Stimulated activated CD4-positive, alpha-beta T cell treated with anti-CD3 and anti-CD28 coated beads, Interleukin-1b, Interleukin-23, amount 100 ng/mL, for 4 hours (primary cell): ENCODE measurements at regions not wholly inside any gene's neighbourhood (a gene's known extent, or its start where the extent isn't known, plus 50 kb on each side); places are given as distances from the start of the nearest gene placed in this dataset.

ENCODE experiments used
- DNase-seq, 2 donors: peaks; one replicate each; pipeline ENCODE4 v3.0.0-alpha.2; 2020; ENCODE audit warnings: low read depth in 2 of 2

- DNase-seq: no peak
Observed at GRCh38 chr20:4559106-4559505, 127.2 kb upstream of the PRNP start.

DNA sequence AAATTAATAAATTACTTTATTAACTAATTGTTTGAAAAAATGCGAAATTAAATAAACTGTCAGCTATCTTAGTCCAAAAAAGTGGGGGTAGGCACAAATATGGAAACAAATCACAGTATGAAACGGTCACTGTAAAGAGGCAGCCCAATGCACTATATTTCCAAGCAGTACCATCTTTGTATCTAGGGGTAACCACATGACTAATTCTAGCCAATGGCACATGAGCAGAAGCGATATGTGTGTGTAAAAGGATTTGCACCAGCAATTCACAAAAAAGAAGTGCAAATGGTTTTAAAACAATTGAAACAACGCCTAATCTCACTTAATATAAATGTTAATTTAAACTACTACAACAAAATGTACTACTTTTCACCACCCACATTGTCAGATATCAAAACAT lies 129.5 kb upstream of the PRNP start:
- no peak for DNase-seq

DNA sequence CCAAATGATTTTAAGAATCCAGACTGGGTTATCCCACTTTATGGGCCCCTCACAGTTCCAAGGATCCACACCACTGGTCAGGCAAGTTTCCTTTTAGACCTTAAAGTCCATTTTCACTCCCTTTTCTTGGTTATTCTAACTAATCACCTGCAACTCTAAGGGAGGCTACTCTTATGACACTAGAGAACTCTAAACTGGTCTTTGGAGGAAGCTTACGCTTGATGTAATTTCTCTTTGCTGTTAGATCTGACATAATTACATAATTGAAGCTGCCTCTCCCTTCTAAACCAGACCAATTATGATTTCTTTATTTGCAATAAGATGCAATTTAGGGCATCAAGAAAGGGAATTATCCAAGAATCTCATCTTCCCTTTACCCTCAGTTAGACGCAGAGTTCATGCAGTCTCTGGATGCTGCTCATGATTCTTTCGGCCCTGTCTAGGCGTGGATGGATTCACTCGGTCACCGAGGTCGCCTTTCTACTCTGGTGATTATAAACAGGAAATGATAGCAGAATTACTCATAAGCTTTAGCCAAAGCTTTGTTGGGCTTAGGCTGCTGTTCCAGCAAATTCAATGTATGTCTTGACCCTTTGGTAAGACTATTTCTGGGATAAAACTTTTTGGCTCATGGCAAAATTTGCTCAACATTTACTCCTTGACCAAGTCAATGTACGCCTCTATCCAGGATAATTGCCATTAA lies 130.9 kb upstream of the PRNP start:
- no peak for DNase-seq

DNA sequence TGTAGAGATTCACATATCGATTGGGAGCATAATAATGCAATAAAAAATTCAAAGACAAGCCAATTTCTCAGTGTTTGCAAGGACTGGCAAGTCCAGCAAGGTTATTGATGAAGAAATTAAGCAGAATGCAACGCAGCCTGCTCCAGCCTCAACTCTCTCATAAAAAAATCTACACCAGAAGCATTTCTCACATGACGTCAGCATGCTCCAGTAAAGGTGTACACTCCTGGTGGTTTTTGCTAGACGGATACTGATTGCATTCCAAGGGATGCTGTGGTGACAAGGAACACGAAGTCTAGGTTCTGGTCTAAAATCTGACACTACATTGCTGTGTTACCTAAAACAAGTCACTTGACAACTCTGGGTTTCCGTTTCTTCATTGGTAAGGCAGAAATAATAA lies 131.9 kb upstream of the PRNP start:
- DNase-seq: no peak

DNA sequence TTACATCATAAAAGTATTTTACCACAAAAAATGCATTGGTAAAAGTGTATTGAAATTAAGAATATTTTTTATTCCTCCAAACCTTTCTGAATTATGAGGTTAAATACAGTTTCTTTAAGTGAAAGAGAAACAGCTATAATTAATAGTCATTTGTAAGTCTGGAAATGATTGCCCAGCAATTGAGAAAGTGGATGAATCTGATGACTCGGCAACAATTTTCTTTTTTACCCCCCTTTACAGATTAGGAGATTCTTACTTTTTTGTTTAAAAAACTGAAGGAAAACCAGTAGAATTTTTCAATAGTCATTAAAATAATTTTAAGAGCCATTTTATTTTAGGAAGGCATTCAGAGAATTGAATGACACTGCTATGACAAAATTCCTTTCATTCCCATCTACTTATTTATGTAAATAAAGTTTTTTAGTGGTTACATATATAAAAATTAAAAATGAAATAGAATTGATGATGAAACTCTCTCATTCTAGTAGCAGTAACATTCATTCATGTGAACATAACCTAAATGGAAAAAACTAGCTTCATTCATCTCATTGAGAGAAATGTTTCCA lies 134.1 kb upstream of the PRNP start:
- DNase-seq: no peak

GRCh38 chr20:4550740-4551139 lies 135.5 kb upstream of the PRNP start:
- no peak for DNase-seq

DNA sequence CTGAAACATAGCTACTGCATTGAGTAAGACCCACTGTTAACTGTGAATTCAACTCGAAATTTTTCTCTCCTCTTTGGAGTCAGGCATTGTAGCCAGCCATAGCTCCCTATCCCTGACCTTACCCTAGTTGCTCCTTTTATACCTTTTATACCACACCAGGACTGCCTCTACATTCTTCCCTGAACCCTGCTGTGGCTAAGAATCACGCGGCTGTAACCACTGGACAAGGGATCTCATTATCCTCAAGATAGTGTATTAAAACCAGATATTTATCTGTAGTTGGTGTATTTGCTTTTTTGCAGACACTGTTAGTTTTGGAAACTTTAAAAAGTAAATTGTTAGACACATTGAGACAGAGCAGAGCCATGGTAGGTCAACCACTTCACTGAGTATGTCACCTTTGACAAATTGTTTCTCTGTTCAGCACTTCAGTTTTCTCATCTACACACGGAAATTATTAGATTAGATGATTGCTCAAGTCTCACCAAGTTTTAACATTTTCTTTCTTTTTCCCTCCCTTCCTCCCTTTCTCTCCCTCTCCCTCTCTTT lies 136.5 kb upstream of the PRNP start:
- DNase-seq: no peak

DNA sequence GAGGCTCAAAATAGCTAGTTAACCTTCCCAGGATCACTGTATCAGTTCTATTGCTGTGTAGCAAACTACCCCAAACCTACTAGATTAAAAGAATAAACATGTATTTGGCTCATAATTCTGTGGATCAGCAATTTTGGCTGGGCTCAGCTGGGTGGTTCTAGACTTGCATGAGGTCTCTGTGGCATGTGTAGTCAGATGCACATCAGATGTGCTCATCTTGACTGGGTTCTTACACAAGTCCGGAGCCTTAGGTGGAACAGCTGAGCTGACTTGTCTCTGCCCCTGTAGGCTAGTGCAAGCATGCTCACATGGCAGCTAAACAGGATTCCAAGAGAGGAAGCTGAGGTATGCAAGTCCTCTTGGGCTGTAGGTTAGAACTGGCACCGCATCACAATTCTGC lies 137.7 kb upstream of the PRNP start:
- no peak for DNase-seq

DNA sequence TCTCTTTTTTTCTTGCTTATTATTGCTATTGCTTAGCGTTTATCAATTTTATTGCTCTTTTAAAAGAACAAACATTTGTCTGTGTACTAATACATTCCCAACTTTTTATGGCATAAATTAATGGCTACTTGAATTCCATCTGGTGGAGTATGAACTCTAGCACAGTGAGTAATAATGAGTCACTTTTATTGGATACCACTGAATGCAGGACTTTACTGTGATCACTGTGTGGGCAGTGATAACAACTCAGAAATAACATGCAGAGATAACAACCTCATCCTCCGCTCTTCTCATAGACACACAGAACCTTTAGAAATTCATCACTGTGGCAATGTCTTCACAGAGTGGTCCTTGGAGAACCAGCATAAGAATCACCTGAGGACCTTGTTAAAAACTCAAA lies 139.5 kb upstream of the PRNP start:
- no peak for DNase-seq

- no peak for DNase-seq
Observed at GRCh38 chr20:4546342-4546741, 139.9 kb upstream of the PRNP start.

- DNase-seq: no peak
Observed at GRCh38 chr20:4545526-4545925, 140.7 kb upstream of the PRNP start.

DNA sequence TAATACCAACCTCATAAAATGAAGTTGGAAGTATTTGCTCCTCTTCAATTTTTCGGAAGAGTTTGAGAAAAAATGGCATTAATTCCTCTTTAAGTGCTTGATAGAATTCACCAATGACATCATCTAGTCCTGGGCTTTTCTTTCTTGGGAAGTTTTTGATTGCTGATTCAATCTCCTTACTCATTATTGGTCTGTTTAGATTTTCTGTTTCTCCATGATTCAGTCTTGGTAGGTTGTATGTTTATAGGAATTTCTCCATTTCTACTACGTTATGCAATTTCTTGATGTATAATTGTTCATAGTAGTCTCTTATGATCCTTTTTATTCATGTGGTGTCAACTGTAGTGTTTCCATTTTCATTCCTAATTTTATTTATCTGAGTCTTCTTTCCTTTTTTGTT lies 141.5 kb upstream of the PRNP start:
- DNase-seq: no peak

DNA sequence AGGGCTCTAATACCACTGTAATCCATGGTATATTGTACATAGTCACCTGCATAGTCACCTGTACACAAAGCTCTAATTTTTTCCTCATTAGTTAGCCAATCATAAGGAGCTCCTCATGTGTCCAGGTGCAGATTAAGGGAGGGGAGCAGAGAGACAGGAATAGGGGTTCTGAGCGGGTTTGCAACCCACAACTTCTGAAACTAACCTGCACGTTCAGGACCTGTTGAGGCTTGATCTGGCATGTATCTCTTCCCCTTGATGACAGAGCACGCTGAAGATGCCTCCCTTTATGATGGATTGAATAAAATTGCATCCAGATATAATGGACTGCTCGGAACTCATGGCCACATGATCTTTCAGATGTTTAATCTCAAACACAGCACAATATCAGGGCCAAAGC lies 144.0 kb upstream of the PRNP start:
- DNase-seq: no peak

GRCh38 chr20:4534315-4534714 lies 151.9 kb upstream of the PRNP start:
- DNase-seq: no peak

DNA sequence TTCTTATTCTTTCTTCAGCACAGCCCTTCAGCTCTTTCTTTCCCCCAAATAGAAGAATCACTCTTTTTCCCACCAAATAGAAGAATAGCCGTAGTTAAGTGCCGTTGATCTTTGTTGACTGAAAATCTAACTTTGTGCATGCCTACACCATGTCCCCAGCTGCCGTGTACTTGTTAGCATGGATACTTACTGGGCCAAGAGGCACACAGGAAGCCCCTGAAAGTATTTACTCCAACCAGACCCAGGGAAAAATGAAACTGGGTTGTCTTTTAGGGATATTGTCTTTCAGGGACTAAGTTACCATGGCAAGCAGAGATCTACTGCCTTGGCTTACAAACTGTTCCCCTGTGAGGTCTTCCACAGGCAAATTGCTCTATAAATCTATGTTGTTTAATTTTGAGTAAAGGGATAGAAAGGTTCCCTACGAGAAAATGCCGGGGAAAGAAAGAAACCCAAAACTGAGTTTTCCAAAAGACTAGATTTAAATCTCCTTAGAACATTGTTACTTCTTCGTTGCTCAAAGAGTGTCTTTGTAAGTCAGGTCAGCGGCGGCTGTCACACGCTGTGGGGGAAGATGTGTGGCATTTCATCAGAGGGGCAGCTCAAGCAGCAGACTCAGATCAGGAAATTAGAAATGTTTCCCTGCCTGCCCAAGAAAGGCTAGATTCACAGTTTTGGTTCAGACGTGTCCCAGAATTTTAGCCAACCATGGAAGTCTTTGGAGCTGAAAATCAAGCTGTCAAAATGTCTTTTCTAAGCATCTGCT lies 152.7 kb upstream of the PRNP start:
- DNase-seq: no peak

DNA sequence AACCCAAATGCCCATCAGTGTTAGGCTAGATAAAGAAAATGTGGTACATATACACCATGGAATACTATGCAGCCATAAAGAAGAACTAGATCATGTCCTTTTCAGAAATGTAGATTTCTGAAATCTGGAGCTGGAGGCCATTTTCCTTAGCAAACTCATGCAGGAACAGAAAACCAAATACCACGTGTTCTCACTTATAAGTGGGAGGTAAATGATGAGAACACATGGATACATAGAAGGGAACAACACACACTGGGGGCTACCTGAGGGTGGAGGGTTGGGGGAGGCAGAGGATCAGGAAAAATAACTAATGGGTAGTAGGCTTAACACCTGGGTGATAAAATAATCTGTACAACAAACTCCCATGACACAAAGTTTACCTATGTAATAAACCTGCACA lies 153.5 kb upstream of the PRNP start:
- no peak for DNase-seq

DNA sequence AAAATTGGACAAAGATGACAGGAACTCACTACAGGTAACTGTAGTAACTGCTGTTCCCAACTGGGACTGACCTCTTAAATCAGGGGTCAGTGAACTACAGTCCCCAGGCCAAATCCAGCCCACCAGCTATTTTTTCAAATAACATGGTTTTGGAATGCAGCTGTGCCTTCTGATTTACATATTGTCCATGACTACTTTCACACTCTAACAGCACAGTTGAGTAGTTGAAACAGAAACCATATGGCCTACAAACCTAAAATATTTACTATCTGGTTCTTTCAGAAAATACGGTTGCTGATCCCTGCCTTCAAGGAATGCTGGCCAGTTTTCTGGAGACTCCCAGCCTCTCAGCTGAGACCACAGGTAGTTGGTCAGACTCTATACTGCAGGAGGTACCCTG lies 161.5 kb upstream of the PRNP start:
- no peak for DNase-seq

DNA sequence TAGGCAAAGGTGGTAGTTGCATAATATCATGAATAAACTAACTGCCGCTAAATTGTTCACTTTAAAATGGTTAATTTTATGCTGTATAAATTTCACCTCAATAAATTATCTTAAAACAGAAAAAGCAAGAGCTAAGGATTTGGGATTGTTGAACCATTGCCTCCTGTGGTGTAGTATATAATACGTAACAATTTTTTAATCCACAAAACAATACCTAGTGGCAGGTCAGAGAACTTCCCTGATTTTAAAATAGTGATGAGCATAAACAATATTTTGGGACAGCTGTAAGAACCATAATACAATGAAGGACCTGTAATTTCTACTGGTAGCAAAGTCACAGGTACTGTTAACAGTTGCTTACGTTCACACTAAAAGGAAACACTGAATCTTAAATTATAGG lies 161.9 kb upstream of the PRNP start:
- no peak for DNase-seq

GRCh38 chr20:4522310-4522709 lies 163.9 kb upstream of the PRNP start:
- no peak for DNase-seq

DNA sequence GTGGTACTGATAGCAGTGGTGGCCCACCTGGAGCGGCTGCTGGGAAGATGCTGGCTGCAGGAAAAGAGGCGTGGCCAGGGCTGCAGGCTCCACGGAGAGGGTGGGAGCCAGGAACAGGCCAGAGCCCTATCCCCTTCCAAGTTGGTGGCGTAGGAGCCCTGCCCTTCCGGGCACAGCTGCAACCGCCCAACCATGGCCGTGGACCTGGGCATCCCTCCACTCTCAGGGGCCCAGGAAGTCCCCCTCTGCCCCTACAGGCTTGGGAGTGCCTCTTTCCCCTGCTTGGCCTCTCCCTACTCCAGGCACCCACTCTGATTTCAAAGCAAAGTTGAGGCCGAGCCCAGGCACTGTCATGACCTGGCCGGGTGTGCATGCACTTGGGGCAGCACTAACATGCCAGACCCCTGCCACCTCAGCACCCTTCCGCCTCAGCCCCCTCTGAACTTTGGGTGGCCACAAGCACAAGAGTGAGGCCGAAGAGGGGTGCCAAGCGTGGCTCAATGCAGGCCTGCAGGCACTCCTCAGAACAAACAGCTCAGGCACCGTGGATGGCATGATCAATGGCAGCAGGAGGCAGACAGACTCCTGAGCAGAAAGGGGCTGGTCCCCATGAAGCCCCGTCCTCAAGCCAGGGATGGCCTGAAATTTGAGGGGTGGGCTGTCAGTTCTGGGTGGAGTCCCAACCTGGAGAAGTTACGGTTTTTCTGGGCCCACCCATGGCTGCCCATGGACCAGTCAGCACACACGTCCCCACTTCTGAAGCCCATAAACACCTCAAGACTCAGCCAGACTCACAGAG lies 164.9 kb upstream of the PRNP start:
- no peak for DNase-seq

- DNase-seq: no peak
Observed at GRCh38 chr20:4519534-4519933, 166.7 kb upstream of the PRNP start.

GRCh38 chr20:4516876-4517275 lies 169.4 kb upstream of the PRNP start:
- DNase-seq: no peak
